ENCODE measurements at regions not wholly inside any gene's neighbourhood (a gene's known extent, or its start where the extent isn't known, plus 50 kb on each side); places are given as distances from the start of the nearest gene placed in this dataset.

GRCh38 chr5:27598576-27598975 is 560.2 kb upstream of the CDH9 start:
- TF ChIP-seq CTCF (IDR thresholded peaks at IDR 0.05; ENCODE audit: low read depth, low read length, poor library complexity, severe bottlenecking) (no peak), EZH2phosphoT487 (IDR thresholded peaks at IDR 0.05; ENCODE audit: borderline replicate concordance, low read length) (no peak)
